D341Med (cell line): ENCODE measurements at regions not wholly inside any gene's neighbourhood (a gene's known extent, or its start where the extent isn't known, plus 50 kb on each side); places are given as distances from the start of the nearest gene placed in this dataset.
A peak's percentile ranks its signal among the peaks of the same experiment; 100 is the strongest.

Experiments used
- DNase-seq: peaks from one replicate; pipeline ENCODE4 v3.0.0; 2012; ENCODE audit warnings: low spot score

DNA sequence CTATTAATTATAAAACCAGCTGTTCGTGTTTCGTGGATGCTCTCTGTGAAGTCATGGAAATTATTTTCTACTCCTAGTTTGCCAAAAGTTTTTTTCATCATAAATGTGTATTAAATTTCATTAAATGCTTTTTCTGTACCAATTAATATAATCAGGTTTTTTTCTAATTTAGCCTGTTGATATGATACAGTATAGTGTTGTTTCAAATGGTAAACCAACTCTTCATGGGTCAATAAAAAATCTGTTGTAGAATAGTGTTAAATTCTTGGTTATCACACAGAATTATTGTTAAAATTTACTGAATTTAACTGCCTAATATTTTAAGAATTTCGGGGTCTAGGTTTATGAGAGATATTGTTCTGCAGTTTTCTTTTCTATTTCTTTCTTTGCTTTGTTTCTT, 505.9 kb upstream of the MANEA start:
- DNase-seq: no peak

- DNase-seq: no peak
Measured at GRCh38 chr6:95078457-95078856, 498.9 kb upstream of the MANEA start.

DNA sequence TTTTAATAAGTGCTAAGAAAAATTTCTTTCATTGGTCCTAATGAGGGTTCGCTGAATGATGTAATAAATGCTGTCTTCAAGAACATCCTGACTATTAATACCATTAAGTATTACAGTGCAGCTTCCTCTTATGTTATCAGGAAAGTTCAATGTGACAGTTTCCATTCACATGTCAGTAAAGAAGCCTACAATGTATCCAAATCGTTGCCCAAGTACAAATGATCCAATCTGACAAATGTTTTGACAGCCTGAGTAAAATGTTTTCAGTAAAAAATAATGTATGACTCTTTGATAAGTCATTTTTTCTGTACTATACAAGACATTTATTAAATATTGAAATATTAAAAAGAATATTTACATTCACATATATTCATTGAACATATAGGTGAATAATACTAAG, 496.1 kb upstream of the MANEA start:
- DNase-seq: no peak

DNA sequence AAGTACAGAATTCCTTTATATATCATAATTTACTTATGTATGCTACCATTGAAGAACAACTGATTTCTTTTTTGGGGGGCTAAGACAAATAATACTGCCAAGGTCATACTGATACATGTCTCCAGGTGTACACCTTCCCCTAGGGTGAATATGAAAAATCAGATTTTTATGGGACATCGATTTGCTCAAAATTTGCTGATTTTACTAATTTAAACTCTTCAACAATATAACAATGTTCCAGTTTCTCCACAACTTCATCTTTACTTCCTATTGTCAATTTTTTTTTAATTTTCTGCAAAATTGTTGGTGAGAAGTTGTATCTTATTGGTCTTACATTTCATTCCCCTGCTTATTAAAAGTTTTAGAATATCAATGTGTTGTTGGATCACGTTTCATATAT, 495.4 kb upstream of the MANEA start:
- DNase-seq: no peak

GRCh38 chr6:95083506-95083905, 493.8 kb upstream of the MANEA start:
- no peak for DNase-seq

DNA sequence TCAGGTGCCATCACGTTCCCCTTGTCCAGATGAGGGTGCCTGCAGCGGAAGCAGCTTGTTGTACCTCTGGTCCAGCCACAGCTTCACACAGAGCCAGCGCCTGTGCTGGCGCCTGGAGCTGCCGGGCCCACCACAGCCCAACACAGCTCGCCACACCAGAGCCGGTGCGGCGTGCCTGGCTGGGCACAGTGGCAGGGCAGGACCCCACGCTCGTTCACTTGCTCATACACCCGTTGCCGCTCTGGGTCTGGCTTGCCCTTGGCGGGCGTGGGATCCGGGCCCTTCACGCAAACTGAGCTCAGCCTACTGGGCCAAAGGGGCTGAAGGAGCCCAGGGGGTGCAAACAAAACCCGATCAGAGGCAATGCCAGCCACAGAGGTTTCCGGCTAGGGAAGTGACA, 492.5 kb upstream of the MANEA start:
- no peak for DNase-seq

GRCh38 chr6:95087394-95088097, 489.8 kb upstream of the MANEA start:
- DNase-seq: peak; percentile 57

- peak; percentile 20 for DNase-seq
Measured at GRCh38 chr6:95091823-95092436, 485.4 kb upstream of the MANEA start.

DNA sequence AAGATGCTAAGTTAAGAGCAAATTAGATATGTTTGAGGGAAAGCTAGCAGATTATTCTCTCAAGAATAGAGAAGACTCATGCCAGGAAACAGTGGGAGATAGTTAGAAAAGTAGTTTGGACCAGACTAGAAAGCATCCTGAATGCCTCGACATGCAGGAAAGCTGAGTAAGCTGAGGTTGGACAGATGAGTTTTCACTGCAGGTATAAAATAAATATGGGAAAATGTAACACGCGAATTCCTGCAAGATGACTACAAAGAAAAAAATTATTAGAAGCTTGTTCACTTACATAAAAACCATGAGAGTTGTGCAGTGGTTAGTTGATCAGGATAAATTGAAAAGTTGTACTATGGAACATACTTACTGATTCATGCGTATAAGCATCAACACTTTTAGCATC, 484.2 kb upstream of the MANEA start:
- no peak for DNase-seq

- no peak for DNase-seq
Measured at GRCh38 chr6:95094751-95095663, 482.3 kb upstream of the MANEA start.

- no peak for DNase-seq
Measured at GRCh38 chr6:95095855-95096254, 481.5 kb upstream of the MANEA start.

GRCh38 chr6:95099410-95099809, 477.9 kb upstream of the MANEA start:
- no peak for DNase-seq

GRCh38 chr6:95109212-95109611, 468.1 kb upstream of the MANEA start:
- DNase-seq: no peak

DNA sequence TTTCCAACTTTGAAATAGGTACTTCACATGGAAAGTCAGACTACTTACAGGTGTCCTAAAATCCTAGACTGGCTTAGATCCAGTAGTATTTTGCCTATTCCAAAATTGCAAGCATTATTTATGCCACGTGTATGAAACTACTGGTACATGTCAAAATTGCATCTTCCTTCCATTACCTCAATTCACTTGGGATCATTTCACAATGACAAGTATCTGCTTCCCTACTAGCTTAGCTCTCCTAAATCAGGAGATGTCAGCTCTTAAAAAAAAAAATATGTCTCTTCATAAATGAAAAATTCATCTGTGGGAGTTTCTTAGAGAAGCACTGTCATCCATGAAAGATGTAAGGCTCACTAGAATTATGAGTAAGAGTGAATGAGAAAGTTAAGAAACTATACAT, 466.6 kb upstream of the MANEA start:
- DNase-seq: no peak

DNA sequence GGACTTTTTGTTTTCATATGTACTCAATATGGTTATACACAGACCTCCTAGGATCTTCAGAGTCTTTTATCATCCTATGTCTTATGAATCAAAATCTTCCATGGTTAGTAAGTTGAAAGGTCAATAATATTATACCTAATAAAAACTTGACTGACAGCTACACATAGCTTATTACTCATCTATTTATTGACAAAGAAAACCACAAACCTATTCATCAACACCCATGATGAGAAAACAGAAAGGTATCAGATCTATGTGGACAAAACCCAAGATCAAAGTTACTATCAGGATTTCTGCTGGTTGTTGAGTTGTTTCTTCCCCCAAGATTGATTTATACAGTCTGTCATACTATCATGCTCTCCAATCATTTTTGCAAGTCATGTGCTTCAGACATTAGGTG, 460.1 kb upstream of the MANEA start:
- DNase-seq: no peak

DNA sequence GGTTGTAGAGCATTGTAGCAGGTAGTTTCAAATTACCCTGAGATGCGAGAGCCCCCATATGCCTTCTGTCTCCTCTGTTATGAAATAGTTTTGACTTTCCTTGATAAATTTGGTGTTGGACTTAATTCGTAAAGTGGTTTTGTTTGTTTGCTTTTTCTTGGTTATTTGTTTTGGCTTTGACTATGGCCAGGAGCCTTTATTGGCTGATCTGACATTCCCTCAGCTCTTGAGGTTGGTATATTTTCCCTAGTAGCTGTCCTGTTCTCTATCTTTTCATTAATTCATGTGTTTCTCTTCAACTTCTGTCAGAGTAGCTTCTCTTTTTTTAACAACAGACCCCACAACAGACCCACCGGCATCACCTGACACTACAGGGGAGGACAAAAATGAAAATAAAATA, 457.4 kb upstream of the MANEA start:
- DNase-seq: no peak

DNA sequence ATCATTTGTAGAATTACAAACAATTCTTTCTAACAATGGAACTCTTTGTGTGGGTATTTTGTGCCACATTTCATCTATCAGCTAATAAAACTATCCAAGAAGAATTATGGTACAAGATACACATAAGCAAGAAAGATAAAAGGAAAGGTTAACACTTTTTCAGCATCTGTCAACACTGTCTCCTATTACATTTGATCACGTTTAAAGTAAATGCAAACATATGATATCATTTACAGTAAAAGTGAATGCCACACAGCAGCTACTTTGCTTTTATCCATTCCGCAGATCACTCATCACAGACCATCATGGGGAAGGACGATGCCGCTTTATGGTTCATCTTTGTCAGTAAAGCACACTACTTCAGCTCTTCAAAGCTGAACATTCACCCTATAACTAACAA, 456.4 kb upstream of the MANEA start:
- no peak for DNase-seq

GRCh38 chr6:95127261-95127660, 450.1 kb upstream of the MANEA start:
- no peak for DNase-seq

DNA sequence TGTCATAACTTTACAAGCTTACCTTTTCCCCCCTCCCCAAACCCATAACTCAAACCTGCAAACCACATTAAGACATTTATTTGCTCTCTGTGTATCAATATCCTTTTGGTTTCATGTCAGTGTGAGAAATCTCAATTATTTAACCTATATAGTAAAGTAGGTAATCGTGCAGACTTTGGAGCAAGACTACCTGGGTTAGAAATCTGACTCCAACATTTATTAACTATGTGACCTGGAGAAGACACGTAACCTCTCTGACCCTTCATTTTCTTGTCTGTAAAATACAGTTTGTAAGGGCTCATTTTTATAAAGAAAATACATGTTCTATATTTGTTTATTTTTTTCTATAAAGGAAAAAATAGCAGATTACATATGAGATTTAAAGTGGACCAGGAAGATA, 448.9 kb upstream of the MANEA start:
- no peak for DNase-seq

DNA sequence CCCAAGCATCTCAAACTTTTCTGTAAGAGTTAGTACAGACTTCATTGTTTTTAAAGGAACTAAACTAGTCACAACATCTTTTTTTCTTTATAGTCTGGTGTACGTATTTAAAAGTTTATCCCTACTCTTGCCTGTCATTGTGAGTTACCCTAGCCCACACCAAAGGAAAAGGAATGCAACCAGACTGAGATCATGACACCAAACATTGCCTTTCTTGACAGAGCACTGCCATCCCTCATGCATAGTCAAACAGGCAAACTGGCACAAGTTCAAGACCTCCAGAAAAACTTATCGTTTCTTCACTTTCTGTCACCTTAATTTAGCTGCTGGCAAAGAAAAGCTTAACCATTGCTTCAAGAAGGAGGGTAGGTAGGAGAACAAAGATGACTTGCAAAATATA, 448.4 kb upstream of the MANEA start:
- DNase-seq: no peak

DNA sequence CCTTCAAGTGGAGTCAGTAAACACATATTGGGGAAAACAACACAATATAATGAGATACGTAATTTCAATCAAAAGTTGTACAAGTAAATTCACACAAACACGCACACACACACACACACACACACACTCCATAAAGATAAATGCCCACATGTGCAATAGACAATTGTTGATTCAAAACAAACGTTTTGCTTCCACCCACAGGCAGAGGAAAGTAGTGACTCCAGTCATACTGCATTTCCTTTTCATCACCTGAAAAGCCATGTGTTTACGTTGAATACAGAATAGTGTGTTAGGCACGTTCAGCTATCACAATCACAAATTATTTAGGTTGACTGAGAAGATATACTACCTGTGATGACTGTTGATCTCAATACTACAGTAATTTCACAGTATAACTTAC, 443.8 kb upstream of the MANEA start:
- peak; percentile 14 for DNase-seq

DNA sequence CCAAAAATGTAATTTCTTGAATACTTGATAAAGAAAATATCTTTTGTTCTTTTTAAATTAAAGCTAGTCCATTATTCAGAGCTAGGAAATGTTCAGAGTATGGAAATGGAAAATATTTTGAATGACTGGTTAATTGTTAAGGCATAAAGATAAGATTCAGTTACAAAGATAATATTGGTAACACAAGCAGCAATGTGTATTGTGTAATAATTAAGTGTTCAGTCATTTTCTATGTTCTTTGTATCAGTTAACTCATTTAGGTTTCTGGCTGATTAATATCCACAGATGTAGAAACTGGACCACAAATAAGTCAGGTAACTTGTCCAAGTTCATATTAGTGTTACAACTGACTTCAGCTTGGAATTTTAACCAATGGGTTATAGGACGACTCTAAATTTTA, 442.2 kb upstream of the MANEA start:
- no peak for DNase-seq

DNA sequence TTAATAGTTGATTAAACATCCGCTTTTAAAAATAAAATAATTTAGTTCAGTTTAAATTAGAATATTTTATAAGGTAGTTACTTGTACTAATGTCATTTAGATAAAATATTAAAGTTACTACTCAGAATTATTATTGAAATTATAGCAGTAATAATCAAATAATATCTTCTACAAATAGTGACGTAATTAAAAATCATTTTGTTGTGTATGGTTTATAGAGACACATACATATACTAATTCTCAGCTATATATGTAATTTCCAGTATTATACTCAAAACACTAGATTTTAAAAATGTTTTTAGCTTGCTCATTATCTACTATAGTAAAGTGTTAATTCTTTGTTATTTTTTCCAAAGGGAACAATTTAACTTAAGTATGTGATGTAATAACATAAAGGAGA, 435.2 kb upstream of the MANEA start:
- DNase-seq: no peak
